ENCODE measurements at regions not wholly inside any gene's neighbourhood (a gene's known extent, or its start where the extent isn't known, plus 50 kb on each side); places are given as distances from the start of the nearest gene placed in this dataset.

DNA sequence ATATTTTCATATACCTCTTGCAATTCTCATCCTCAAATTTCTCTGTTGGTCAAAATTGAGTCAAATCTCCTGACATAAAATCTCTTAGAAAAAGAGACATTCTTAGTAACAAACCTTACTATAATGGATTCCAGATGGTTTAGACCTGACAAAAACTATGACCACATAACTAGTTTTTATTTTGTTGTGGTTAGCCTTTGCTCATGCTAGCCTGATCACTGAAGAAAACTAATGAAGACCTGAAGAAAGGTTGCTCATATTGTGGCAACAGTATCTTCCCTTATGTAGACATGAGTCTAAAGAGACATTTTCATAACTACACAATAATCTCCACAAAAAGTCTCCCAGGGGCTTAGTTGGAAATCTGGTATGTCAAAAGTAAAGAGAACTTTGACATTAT lies 274.1 kb upstream of the TMEM161B start:
- no peak for DNase-seq (ENCODE audit: low read depth in 1 of 2, low spot score in 1 of 2)
- Histone ChIP-seq H3K4me3 (replicated peaks; ENCODE audit: insufficient read depth, low read length) (no peak overlapping the region), H3K27ac (replicated peaks) (no peak overlapping the region), H3K27me3 (ENCODE audit: insufficient read depth, poor library complexity, severe bottlenecking) (no peaks in the 10 kb centered on the region)
- TF ChIP-seq SPI1 (IDR thresholded peaks at IDR 0.05; ENCODE audit: borderline replicate concordance, low read depth): no peak
- TF ChIP-seq, protein P1, sequence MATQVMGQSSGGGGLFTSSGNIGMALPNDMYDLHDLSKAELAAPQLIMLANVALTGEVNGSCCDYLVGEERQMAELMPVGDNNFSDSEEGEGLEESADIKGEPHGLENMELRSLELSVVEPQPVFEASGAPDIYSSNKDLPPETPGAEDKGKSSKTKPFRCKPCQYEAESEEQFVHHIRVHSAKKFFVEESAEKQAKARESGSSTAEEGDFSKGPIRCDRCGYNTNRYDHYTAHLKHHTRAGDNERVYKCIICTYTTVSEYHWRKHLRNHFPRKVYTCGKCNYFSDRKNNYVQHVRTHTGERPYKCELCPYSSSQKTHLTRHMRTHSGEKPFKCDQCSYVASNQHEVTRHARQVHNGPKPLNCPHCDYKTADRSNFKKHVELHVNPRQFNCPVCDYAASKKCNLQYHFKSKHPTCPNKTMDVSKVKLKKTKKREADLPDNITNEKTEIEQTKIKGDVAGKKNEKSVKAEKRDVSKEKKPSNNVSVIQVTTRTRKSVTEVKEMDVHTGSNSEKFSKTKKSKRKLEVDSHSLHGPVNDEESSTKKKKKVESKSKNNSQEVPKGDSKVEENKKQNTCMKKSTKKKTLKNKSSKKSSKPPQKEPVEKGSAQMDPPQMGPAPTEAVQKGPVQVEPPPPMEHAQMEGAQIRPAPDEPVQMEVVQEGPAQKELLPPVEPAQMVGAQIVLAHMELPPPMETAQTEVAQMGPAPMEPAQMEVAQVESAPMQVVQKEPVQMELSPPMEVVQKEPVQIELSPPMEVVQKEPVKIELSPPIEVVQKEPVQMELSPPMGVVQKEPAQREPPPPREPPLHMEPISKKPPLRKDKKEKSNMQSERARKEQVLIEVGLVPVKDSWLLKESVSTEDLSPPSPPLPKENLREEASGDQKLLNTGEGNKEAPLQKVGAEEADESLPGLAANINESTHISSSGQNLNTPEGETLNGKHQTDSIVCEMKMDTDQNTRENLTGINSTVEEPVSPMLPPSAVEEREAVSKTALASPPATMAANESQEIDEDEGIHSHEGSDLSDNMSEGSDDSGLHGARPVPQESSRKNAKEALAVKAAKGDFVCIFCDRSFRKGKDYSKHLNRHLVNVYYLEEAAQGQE (IDR thresholded peaks at IDR 0.05; ENCODE audit: insufficient replicate concordance, low read depth): no peak
- no peak for TF ChIP-seq GABPA (IDR thresholded peaks at IDR 0.05; ENCODE audit: low read depth)
- no peak for TF ChIP-seq POLR2AphosphoS5 (IDR thresholded peaks at IDR 0.05; ENCODE audit: low read depth)
- no peak for TF ChIP-seq CTCF (IDR thresholded peaks at IDR 0.05; ENCODE audit: insufficient read depth, low read length)

GRCh38 chr5:88540471-88541115 lies 271.9 kb upstream of the TMEM161B start:
- Histone ChIP-seq H3K27me3 (ENCODE audit: insufficient read depth, poor library complexity, severe bottlenecking) (no peaks in the 10 kb centered on the region), H3K4me3 (replicated peaks; ENCODE audit: insufficient read depth, low read length) (no peak overlapping the region), H3K27ac (replicated peaks) (no peak overlapping the region)
- no peak for DNase-seq (ENCODE audit: low read depth in 1 of 2, low spot score in 1 of 2)
- no peak for TF ChIP-seq CTCF (IDR thresholded peaks at IDR 0.05; ENCODE audit: insufficient read depth, low read length)
- TF ChIP-seq SPI1 (IDR thresholded peaks at IDR 0.05; ENCODE audit: borderline replicate concordance, low read depth): no peak
- no peak for TF ChIP-seq GABPA (IDR thresholded peaks at IDR 0.05; ENCODE audit: low read depth)
- no peak for TF ChIP-seq POLR2AphosphoS5 (IDR thresholded peaks at IDR 0.05; ENCODE audit: low read depth)
- TF ChIP-seq, protein P1 (IDR thresholded peaks at IDR 0.05; ENCODE audit: insufficient replicate concordance, low read depth): no peak

DNA sequence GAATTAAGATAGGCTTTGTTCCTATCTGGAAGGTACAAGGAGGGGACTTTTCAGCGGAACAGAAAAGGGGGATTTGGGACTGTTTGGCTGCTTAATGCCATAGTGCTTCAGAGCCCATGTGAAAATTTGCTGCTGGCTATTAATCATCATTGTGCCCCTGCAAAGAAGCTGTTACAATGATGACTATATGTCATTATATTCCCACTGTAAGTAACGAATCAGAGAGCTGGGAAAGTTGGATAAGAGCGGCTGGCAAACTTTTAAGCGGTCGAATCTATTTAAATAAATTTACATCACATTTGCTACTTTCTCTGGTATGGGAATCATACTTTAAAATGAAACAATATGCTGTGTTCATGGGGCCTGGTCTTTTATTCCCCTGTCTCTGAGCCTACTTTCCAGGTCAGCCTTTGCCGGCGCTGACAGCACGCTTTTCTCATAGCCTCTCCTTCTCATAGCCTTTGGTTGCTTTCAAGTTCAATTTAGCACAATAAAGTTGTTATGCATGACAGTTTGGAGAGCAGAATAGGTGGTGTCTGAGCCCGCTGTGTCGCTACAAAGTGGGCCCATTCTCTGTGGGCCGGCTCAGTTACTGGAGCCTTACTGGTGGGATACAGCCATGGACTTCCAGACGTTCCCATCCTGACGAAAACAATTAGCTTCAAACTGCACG lies 271.2 kb upstream of the TMEM161B start:
- Histone ChIP-seq H3K27ac (replicated peaks) (no peak overlapping the region), H3K4me3 (replicated peaks; ENCODE audit: insufficient read depth, low read length) (no peak overlapping the region), H3K27me3 (ENCODE audit: insufficient read depth, poor library complexity, severe bottlenecking) (no peaks in the 10 kb centered on the region)
- no peak for DNase-seq (ENCODE audit: low read depth in 1 of 2, low spot score in 1 of 2)
- TF ChIP-seq POLR2AphosphoS5 (IDR thresholded peaks at IDR 0.05; ENCODE audit: low read depth): no peak
- TF ChIP-seq, protein P1 (IDR thresholded peaks at IDR 0.05; ENCODE audit: insufficient replicate concordance, low read depth): no peak
- no peak for TF ChIP-seq GABPA (IDR thresholded peaks at IDR 0.05; ENCODE audit: low read depth)
- no peak for TF ChIP-seq SPI1 (IDR thresholded peaks at IDR 0.05; ENCODE audit: borderline replicate concordance, low read depth)
- no peak for TF ChIP-seq CTCF (IDR thresholded peaks at IDR 0.05; ENCODE audit: insufficient read depth, low read length)

Data from HL-60 (cell line).